Erythroblast (primary cell): ENCODE measurements at regions not wholly inside any gene's neighbourhood (a gene's known extent, or its start where the extent isn't known, plus 50 kb on each side); places are given as distances from the start of the nearest gene placed in this dataset.

Experiments
- GATA1 ChIP-seq: IDR thresholded peaks from 2 replicates; pipeline ENCODE4 v1.6.1; 2011; ENCODE audit warnings: low read depth, mild to moderate bottlenecking, control low read depth, low read length, moderate library complexity
- POLR2A ChIP-seq: IDR thresholded peaks from 2 replicates; pipeline ENCODE4 v1.6.1; 2011; ENCODE audit warnings: mild to moderate bottlenecking, low read length

DNA sequence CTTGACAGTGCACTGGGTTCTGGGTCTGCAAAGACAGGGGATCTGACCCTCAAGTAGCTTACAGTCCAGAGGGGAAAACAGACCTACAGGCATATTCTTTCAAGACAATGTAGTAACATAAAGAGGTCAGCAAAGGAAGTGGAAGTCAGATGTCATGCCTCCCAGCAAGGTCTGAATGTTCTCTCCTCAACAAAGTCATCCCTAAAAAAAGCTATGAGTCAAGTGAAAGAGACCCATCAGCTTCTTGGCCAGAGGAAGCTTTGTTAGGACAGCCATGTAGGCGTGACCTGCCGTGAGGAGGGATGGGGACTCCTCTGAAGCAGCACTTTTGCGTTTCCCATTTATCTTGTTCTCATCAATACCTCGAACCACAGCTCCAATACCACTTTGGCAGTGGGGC, 331.6 kb upstream of the NR2F2 start:
- no peak for TF ChIP-seq POLR2A
- no peak for TF ChIP-seq GATA1
